Retina (tissue), 1 donor: ENCODE measurements at regions not wholly inside any gene's neighbourhood (a gene's known extent, or its start where the extent isn't known, plus 50 kb on each side); places are given as distances from the start of the nearest gene placed in this dataset.

Source experiments
- DNase-seq: peaks from one replicate; pipeline ENCODE4 v3.0.0-alpha.2; 2016

DNA sequence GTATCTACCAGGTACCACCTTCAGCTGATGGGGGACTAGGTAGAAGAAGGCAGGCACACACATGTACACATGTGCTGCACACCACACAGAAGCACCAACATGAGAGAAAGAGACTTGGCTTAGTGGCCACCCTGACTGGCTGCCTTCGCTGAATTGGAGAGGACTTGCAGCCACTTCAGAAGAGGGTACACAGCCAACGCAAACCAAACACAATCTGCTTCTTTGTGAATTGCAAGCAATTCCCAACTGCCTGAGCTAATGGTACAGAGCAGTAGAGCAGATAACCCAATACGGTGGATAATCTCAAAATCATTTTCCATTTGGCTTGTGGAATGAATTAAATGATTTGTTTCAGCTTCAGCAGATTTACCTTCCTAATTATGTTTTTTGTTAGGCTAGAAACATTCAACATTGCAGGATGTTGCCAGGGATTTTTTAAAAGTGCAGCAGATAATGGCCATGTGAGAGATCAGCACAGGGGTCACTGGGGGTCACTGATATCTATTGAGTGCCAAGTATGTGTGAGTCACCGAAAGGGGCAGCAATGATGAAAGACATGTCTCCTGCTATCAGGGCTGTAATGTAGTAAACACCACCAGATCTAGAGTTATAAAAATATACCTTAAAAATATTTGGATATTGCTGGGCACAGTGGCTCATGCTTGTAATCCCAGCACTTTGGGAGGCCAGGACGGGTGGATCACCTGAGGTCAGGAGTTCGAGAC is 652.6 kb downstream of the BCL11A start:
- DNase-seq, result no peak

DNA sequence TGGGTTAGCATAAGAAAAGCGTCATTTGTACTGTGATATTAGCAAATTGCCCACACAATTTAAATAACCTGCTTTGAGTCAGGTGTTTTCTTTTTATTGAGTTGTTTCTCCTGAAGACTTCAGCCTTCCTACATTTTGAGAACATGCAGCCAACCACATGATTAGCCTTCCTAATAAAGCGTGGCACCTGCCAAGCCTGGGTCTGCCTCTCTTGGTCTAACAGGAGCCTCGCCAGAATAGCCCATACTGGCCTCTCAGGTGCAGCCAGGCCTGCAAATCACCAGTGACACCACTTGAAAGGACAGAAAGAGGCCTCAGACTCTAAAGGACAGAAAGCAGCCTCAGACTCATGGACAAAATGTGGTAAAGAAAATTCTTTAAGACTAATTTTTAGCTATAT is 653.8 kb downstream of the BCL11A start:
- DNase-seq, result no peak

DNA sequence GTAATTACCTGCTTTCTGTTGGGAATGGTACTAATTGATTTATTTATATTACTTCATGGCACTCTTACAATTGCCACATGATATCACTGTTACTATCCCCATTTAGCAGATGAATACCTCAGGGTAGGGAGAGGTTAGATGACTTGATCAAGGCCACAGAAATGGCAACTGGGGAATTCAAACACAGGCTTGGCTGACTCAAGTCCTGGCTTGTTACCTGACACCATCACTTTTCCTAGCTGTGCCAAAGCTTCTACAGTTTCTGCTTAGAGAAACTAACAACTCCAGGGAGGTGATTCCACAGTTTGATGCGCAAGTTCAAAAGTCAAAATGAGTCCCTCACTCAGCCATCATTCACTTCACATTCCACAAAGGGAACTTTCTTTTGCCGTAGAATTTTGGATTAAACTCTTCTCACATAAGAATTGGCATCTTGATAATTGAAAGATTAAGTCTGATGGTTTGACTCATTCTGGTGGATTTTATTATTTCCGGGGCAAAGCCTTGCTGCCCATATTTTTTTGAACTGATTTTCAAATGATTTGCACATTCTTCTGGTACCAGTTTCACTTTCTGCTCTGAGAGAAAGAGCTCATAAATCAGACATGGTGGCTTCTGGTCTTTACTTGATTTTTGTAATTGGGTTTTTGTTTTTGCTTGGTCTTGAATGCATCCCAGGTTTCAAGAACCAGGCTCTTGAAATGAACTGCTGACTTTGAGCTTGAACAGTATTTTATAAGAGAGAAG is 656.8 kb downstream of the BCL11A start:
- DNase-seq, result no peak

DNA sequence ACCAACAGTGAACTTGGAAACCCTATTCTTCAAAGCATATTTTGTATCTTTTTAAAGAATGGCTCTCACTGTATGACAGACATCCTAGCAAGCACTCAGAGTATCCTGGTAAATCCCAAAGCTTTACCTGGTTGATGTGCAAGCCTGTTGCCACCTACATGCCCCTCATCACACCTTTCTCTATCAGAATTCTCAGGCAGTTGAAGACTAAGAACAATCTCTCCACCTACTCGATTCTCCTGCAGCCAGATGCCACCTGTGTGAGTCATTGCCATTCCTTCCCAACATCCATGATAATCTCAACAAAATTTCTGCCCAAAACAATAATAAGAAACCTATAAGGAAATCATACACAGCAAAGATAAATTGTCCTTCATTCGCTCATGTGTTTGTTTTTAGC is 659.8 kb downstream of the BCL11A start:
- DNase-seq, result no peak

DNA sequence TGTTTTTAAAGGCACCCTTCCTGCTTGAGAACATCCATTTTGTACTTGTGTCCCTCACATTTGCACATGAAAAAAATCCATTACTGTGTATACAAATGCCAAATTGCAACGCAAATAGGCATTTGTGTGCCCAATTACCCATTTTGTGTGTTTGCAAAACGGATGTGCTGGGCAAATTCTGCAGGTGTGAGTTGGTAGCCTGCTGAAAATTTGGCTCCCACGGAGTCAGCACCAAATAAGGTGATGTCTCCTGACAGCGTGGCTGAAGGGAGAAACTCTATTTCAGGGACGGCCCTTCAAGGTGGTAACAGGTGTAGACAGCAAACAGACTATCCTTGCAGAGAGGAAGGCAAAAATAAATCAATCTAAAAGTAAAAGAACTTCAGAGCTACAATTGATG is 661.1 kb downstream of the BCL11A start:
- no peak for DNase-seq

DNA sequence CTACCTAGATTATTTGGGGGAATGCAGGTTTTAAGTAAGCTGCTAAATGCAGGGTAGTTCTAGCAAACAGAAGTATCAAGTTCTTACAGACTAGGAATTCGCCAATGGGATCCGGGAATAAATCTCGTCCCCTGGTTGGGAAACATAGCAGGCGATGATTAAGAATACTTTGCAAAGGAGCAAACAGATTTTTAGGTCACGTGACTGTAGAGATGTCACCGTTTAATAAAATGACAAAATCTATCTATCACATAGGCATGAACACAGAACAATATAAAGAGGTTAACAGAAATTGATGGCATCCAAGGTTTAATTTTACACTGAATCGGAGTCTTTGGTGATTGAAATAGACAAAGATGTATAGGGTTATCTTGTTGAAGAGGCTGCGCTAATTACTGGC is 664.1 kb downstream of the BCL11A start:
- DNase-seq, result no peak

DNA sequence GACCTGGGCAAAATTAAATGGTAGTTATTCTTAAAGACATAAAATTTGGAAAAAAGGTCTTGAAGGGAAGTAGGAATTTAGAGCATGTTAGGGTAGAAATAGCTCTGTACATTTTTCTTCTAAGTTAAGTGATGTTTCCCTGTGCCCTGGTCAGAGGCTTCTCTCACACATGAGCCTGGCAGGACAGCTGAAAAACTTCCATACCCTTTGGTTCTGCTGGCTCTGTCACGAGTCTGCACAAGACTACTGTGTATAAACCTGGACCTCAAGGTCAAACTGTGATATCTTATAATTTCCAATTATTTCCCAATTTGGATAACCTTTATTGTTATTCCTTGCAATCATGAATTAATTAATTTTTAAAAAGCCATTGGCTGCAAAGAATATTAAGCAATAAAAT is 664.7 kb downstream of the BCL11A start:
- no peak for DNase-seq

DNA sequence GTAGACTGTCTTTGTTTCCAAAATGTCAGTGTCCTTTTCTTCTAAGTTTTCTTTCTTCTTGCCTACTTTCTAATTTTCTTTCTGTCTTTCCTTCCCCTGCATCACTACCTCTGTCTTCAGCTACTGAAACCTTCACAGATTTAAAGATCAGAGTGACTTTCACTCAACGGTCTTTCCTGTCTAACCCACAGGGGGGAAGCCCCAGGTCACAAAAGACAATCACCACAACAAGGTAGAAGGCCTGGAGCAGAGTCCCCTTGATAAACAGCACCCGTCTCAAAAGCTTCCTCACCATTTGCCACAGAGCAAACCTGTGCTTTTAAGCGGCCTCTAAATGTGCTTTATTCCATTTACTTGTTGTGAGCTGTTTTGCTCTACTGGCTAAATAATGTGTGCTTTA is 665.4 kb downstream of the BCL11A start:
- DNase-seq, result no peak

DNA sequence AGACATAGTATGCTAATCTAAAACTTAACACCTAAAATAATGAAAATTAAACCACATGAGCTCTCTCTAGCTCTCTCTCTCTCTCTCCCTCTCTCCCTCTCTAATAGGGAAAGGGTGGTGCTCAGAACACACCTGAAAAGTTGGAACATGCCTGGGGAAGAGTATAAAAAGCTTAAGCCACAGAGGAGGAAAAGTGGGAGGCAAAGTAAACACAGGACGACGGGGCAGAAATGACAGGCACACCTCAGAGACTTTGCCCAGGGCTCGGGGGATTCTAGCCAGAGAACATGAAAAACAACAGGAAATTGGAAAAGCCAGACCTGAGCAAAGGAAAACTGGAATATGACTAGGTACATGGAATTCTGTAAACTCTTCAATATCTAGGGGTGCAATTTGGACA is 666.1 kb downstream of the BCL11A start:
- no peak for DNase-seq

DNA sequence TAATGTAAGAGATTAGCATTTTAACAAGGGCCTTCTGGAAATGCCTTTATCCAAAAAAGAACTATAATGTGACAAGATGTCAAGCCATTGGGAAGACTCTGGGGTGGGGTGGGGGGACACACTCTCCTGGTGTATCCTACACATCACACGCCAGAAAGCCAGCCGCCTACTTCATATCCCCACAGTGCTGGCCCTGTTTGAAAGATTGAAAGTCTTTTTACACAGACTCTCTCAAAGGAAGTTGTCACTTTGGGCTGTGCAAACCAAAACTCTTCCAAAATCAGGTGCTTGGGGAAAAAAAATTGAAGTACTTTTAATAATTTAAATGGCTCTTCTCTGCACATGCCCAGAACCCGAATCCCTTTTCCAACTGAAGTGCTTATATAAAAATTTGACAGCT is 666.7 kb downstream of the BCL11A start:
- no peak for DNase-seq

DNA sequence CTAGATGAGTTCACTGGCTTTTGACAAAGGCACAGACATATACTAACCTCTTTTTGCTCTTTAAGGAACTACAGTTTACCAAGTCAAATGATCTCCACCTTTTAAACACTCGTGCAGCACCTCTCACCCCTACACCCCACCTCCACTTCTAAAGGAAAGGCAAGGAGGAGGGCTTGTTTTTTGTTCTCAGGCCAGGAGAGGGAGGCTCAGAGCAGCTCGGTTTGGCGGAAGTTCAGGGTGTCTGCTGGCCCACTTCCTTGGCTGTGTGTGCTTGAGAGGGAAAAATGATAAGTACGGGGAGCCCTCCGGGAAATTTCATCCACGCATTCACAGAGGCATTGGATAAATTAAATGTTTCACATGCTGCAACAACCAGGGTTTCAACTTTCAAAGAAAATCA is 667.9 kb downstream of the BCL11A start:
- DNase-seq, result no peak

DNA sequence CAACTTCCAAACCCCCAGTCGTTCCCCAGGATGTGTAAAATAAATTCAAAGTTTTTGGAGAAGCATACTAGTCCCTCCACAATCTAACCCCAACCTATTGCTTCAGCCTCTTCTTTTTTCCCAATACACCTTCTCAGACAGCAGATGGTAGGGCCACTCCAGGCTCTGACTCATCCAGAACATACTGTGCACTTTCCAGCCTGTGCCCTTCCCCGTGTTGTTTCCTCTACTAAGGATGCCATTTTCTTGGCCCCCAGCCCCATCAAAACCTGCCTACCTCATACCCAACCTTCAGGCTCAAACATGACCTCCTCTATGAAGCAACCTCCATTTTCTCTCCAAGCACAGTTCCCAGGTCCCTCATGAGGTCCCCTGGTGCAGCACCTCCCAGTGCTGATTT is 669.3 kb downstream of the BCL11A start:
- no peak for DNase-seq

DNA sequence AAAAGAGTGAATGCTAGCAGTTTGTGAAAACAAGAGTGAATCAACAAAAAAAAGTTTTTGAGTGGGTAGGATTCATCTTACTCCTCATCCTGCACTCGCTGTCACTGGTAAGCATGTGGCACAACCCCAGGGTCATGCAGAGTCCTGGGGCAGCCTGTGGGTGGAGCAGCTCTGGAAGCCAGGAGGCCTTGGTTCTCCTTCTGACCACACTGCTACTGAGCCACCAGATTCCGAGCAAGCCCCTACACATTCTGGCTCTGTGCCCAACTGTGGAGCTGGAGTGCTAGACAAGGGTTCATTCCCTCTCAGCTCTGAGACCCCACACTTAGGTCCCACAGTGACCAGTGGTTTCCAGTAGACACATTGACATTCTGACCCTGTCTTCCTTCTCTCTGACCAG is 670.6 kb downstream of the BCL11A start:
- DNase-seq, result no peak

DNA sequence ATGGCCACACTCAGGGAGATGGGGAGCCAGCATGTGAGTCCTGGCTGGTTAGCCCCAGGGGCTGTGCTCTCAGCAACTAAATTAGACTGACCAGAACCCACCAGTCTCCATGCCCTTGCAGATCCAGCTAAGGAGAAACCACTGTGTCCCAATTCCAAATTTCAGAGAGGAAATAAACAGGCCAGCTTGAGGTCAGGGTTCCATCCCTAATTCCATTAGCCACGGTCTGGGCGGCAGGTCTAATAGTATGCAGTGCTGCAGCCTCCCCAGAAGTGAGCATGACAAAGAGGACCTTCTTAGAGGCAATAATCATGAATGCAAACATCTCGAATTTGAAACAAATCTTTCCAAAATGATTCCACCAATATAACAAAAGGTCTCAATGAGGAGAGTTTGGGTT is 671.2 kb downstream of the BCL11A start:
- no peak for DNase-seq

DNA sequence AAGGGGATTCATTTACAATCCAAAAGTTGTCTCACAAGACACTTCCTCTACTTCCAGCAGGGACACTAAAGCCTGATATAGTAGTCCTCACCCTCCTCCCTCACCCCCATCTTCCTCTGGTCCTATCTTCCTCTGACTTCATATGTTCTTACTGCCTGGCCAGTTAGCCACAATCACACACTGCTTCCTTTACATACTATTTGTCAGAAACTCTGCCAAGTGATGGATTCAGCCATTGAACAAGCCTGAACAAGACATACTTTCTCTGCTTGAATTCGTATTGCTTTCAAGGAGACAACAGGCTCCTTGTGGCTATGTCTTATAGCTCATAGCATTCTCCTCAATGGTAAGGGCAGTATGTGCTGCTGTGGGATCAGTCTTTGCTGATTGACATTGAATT is 672.2 kb downstream of the BCL11A start:
- DNase-seq, result no peak

DNA sequence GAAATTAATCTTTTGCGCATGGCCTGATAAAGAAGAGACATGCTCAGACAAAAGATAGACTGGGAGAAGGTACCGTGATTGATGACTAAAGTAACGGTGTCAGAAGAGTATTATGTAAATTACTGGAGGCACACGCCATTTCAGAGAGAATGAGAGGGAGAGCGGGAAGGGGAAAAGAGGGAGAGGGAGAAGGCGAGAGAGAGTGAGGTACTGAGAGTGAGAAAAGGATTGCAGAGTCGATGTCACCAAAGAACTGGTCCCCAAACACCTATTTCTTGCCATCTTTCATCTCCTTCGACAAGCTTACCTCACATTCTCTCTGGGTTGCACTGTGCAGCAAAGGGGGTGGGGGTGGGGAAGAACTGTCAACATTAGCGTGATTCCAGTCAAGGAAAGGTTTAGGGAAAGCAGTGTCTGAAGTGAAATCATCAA is 673.7 kb downstream of the BCL11A start:
- no peak for DNase-seq

DNA sequence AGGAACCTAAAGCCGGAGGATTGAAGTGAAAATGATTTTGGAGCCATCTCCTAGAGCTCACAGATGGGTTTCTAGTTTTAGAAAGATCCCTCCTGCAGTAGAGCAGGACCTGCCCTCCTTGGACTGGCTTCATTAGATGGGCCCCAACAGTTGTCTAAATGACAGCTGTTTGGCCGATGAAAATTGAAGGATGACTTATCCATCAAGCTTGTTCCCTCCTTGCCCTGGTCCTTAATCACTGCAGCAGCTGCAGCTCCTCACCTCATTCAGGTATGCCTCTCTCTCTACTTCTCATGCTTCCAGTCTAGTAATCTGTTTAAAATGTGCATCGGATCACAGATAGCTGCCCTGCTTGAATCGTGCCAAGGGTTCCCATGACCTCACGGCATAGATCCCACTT is 677.6 kb downstream of the BCL11A start:
- DNase-seq, result no peak

DNA sequence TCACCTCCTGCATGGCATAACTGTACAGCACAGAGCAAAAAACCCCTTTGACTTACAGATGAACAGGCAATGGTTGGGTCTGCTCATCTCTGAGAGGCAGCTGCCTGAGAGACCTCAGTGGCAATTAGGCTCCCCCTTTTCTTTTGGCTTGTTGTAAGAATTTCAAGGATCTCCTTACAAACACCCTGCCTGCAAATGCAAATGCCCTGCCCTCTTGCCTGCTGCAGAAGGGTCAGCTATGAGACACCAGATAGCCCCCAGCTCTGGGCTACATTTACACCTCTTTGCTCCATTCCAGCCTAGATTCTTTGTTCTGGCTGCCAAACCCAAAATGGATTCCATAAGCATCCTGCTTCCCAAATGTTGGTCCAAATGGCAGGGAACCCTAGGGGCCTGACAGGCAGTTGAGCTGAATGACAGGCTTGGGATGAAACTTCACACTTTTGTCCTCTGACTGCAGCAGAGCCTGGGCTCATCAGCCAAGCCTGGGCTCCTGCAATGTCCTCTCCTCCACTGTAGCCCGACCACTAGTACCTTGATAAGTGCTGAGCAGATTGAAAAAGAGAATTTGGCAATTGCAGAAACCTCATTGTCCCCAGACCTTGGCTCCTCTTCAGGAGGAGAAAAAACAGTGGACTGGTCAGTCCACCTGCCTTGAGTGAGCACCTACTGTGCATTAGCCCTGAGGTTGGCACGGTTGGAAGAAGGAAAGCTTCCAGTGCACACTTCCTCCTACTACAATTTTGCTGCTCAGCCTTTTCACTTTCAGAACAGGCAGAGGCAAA is 678.3 kb downstream of the BCL11A start:
- DNase-seq, result no peak

DNA sequence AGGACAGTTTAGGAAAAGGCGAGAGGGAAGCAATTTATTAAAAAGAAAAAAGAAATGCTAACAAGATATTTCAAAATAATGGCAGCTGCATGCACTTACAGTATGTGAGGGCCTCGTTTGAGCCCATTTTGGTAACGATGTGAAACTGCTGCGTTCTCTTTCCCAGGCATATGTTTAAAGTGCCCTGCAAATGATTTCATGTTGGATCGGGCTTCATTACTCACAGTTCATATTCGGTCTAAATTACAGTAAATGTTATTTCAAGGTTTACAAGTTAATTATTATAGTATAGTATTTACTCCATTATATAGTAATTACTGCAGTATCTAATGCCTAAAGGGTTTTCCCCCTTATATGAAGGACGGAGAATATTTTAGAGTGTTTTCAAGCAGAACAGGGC is 679.1 kb downstream of the BCL11A start:
- DNase-seq, result no peak

DNA sequence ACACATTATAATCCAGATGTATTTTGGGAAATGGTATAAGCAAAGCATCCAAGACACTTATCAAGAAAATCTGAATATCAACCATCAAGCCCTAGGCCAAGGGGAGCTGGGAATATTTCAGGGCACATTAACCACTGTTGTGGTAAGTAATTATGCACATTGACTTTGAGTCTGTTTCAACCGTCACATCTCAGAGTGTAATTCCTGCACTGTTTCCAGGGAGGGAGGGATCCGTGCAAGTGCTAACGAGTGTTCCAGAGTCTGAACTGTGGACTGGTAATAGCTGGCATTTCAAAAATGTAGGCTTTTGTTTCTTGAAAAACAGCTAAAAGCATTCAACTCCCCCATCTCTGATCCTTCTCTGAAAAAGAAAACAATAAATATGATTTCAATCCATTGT is 681.6 kb downstream of the BCL11A start:
- no peak for DNase-seq

DNA sequence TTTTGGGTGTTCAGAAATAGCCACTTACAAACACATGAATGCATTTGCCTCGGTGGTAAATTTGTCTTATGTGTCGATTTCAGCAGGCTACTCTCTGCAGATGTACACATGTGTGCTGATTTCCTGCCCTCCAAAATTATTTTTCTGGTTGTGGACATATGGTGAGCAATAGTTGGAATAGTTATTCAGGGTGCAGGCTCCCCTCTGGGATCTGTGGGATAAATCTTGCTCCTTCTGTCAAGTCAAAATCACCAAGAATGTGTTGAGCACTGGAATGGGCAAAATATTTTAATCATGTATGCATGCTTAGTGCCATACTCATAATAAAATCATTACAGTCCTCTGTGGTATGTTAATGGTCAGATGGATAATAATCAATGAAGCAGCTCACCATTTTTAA is 684.5 kb downstream of the BCL11A start:
- no peak for DNase-seq

DNA sequence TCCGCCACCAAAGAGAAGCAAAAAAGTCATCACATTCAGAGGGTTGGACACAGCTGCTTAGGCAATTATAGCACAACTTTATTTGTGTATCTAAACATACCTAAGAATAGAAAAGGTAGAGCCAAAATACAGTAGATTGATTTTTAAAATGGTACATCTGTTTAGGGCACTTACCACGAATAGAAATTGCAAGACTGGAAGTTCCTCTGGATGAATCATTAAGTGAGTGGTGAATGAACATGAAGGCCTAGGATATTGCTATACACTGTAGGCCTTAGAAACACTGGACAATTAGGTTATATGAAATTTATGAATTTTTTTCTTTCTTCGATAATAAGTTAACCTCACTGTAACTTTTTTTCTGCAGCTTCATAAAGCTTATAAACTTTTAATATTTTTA is 687.0 kb downstream of the BCL11A start:
- no peak for DNase-seq

DNA sequence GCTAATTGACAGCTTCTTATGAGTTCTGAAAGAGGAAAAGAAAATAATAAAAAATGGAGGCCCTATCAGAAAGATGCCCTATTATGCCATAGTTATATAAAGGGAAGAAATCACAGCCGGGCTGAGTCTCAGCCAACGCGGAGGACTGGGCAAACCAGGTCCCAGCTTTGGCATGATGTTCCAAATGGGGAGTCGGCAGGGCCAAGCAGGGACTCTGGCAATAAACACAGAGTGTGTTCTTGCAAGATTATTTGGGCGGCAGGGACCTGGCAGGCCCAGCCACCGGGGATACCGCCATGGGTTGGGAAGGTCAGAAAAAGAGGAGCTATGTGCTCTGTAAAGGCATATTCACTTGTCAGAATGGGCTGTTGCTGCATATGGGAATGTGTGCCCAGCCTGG is 694.9 kb downstream of the BCL11A start:
- no peak for DNase-seq

DNA sequence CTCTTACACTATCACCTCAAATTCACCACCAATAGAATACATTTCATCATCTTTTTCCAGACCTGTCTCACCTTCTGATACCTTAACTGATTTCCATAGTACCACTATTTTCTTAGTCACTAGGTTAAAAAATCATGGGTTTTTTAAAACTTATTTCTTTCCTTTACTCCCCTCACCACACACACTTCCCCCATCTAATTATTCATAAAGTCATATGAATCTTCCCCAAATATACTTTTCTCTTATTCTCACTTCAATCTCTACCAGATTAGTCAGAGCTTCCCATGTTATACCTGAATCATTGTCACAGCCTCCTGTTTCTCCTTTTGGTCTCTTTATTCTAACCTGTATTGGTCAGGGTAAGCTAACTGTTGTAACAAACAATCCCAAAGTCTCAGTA is 696.3 kb downstream of the BCL11A start:
- no peak for DNase-seq
